K562 (cell line): ENCODE measurements at regions not wholly inside any gene's neighbourhood (a gene's known extent, or its start where the extent isn't known, plus 50 kb on each side); places are given as distances from the start of the nearest gene placed in this dataset.

Source experiments
- ATAC-seq: fragments of 200-7000 bp; cut with Tn5 transposase; 3 replicates; pipeline ENCODE4 v1.9.1; 2020; ENCODE audit warnings: moderate library complexity
- BruUV-seq: library from RNA; stranded (reverse); fragments of 400-500 nt; replicated peaks from 2 replicates; lab custom pipeline; 2021; lab: Mats Ljungman, UMichigan
- CTCF ChIA-PET: fragments of 300-600 bp; formaldehyde crosslinking; extraction: SDS; loops from one replicate; lab custom pipeline; 2021; ENCODE audit warnings: low intra/inter-chr PET ratio; lab: Yijun Ruan, JAX
- POLR2A ChIA-PET: fragments of 300-600, 350-650 bp; sonication (Branson Sonifier 250); formaldehyde crosslinking; extraction: SDS; loops from one replicate; lab custom pipeline; 2021; ENCODE audit warnings: antibody characterized with exemption, inconsistent platforms; lab: Yijun Ruan, JAX
- DNase-seq, 4 experiments: peaks; one replicate each; pipeline versions ENCODE4 v3.0.0 to v3.0.0-alpha.2; 2011 to 2018; ENCODE audit warnings: low spot score in 3 of 4, mixed read lengths in 3 of 4; ENCODE audit errors: extremely low read depth in 1 of 4
- FAIRE-seq: peaks from 2 replicates; lab custom pipeline; 2011; peaks lifted over from hg19 to GRCh38; lab: Jason Lieb, UNC
- H2AFZ ChIP-seq: 2 replicates; pipeline ENCODE4 v1.6.0; 2011; ENCODE audit warnings: low read depth, low read length, control low read depth, inconsistent platforms
- H3K27ac ChIP-seq: fragments of 200-600 bp; 3 replicates; pipeline ENCODE4 v1.8.0; 2011; ENCODE audit warnings: low read depth, mild to moderate bottlenecking, control low read depth, inconsistent platforms, low read length, moderate library complexity, mixed read lengths; ENCODE audit errors: extremely low read depth
- H3K27me3 ChIP-seq, 2 experiments: fragments of 300-600 bp in 1 of 2; 2 replicates in 1 of 2; 3 replicates in 1 of 2; pipeline versions ENCODE4 v1.6.0 to v1.8.0; 2011; ENCODE audit warnings: inconsistent platforms in 2 of 2, low read length in 2 of 2, mild to moderate bottlenecking in 1 of 2, mixed read lengths in 1 of 2, moderate library complexity in 1 of 2; ENCODE audit not compliant: control insufficient read depth in 2 of 2, insufficient read depth in 2 of 2
- H3K36me3 ChIP-seq: fragments of 300-600 bp; 3 replicates; pipeline ENCODE4 v1.8.0; 2011; ENCODE audit warnings: mild to moderate bottlenecking, low read length, inconsistent platforms; ENCODE audit not compliant: control insufficient read depth, insufficient read depth
- H3K4me1 ChIP-seq, 2 experiments: fragments of 200-600 bp in 1 of 2; replicated peaks in 1 of 2; 2 replicates in 1 of 2; 3 replicates in 1 of 2; pipeline versions ENCODE4 v1.5.1 to v1.8.0; 2011; ENCODE audit warnings: inconsistent platforms in 2 of 2, low read length in 2 of 2, mild to moderate bottlenecking in 1 of 2, mixed read lengths in 1 of 2, moderate library complexity in 1 of 2; ENCODE audit not compliant: control insufficient read depth in 2 of 2, insufficient read depth in 2 of 2
- H3K4me2 ChIP-seq: 2 replicates; pipeline ENCODE4 v1.6.1; 2011; ENCODE audit warnings: low read length, control low read depth, inconsistent platforms, mixed read lengths; ENCODE audit not compliant: insufficient read depth
- H3K4me3 ChIP-seq: fragments of 200-600 bp; sonication (generic), shearing (Covaris generic); 2 replicates; pipeline ENCODE4 v1.5.1; 2016; ENCODE audit warnings: control low read depth, inconsistent platforms
- H3K79me2 ChIP-seq: fragments of 200-600 bp; 3 replicates; pipeline ENCODE4 v1.8.0; 2011; ENCODE audit warnings: low read length, inconsistent platforms; ENCODE audit not compliant: control insufficient read depth, insufficient read depth
- H3K9ac ChIP-seq, 2 experiments: 2 replicates each; pipeline versions ENCODE4 v1.6.0 to v1.6.1; 2011; ENCODE audit warnings: low read depth in 2 of 2, low read length in 2 of 2, control low read depth in 1 of 2, inconsistent platforms in 1 of 2, mild to moderate bottlenecking in 1 of 2, mixed read lengths in 1 of 2; ENCODE audit not compliant: insufficient read depth in 1 of 2
- H3K9me1 ChIP-seq: one replicate; pipeline ENCODE4 v1.6.0; 2011; ENCODE audit warnings: inconsistent platforms, mild to moderate bottlenecking, low read length, moderate library complexity; ENCODE audit not compliant: control insufficient read depth, insufficient read depth
- H3K9me3 ChIP-seq: replicated peaks from 2 replicates; pipeline ENCODE4 v1.5.1; 2011; ENCODE audit warnings: low read depth, low read length, inconsistent platforms; ENCODE audit not compliant: control insufficient read depth, insufficient read depth
- H4K20me1 ChIP-seq: replicated peaks from 2 replicates; pipeline ENCODE4 v1.6.1; 2011; ENCODE audit warnings: low read length, inconsistent platforms, mixed read lengths; ENCODE audit not compliant: control insufficient read depth, insufficient read depth
- THRAP3 ChIP-seq: fragments of 450-650 bp; IDR thresholded peaks from 2 replicates; pipeline ENCODE4 v1.6.1; 2016; ENCODE audit warnings: mild to moderate bottlenecking, inconsistent platforms, borderline replicate concordance
- ZNF140 ChIP-seq: fragments of 250-450 bp; sonication (Bioruptor Pico); IDR thresholded peaks from 2 replicates; pipeline ENCODE4 v1.8.0; 2021; ENCODE audit warnings: moderate library complexity, mild to moderate bottlenecking, inconsistent platforms
- ZNF224 ChIP-seq: sonication (generic); formaldehyde crosslinking; IDR thresholded peaks from 2 replicates; pipeline ENCODE4 v1.8.0; 2022; ENCODE audit warnings: mild to moderate bottlenecking, missing genetic modification reagents
- WGBS: fragments of 100-300 bp; shearing (Covaris generic); methylation state at CpG from one replicate; pipeline ENCODE4 v1.1.6; 2016; ENCODE audit warnings: low coverage, mixed read lengths; ENCODE audit not compliant: insufficient coverage; ENCODE audit errors: missing lambda C conversion rate; 5-methylcytosine and 5-hydroxymethylcytosine counted together
- in situ Hi-C: fragments of 300-500 bp; cut with MboI; formaldehyde crosslinking; loops from 4 replicates; pipeline ENCODE4 v1.15.0; 2018; ENCODE audit warnings: inconsistent platforms, mixed read lengths
- intact Hi-C: fragments of 100-400 bp; cut with micrococcal nuclease; formaldehyde crosslinking; loops from 2 replicates; pipeline ENCODE4 v1.14.2; 2022
- TF ChIP-seq, protein P1 (sequence below): fragments of 150-350 bp; IDR thresholded peaks from 2 replicates; pipeline ENCODE4 v1.6.1; 2014; ENCODE audit warnings: low read depth, mild to moderate bottlenecking, low read length, borderline replicate concordance
- TF ChIP-seq, protein P2 (sequence below): fragments of 450-650 bp; conservative IDR thresholded peaks from 2 replicates; pipeline ENCODE4 v1.6.1; 2016; ENCODE audit warnings: missing genetic modification characterization, low read depth, mild to moderate bottlenecking, missing compliant biosample characterization, moderate library complexity
- TF ChIP-seq, protein P3 (sequence below): fragments of 250-450 bp; sonication (Bioruptor Pico); IDR thresholded peaks from 2 replicates; pipeline ENCODE4 v1.4.0; 2020; ENCODE audit warnings: mild to moderate bottlenecking, moderate library complexity
- TF ChIP-seq, protein P4 (sequence below): fragments of 250-450 bp; sonication (Bioruptor Pico); IDR thresholded peaks from 2 replicates; pipeline ENCODE4 v1.6.1; 2021; ENCODE audit warnings: mild to moderate bottlenecking
- TF ChIP-seq, protein P5 (sequence below): fragments of 250-450 bp; sonication (Bioruptor Pico); IDR thresholded peaks from 2 replicates; pipeline ENCODE4 v1.5.0; 2020; ENCODE audit warnings: mild to moderate bottlenecking, borderline replicate concordance
- TF ChIP-seq, protein P6 (sequence below), 2 experiments: fragments of 450-650 bp; conservative IDR thresholded peaks; 2 replicates each; pipeline ENCODE4 v1.6.1; 2017; ENCODE audit warnings: mild to moderate bottlenecking in 2 of 2, moderate library complexity in 2 of 2

DNA sequence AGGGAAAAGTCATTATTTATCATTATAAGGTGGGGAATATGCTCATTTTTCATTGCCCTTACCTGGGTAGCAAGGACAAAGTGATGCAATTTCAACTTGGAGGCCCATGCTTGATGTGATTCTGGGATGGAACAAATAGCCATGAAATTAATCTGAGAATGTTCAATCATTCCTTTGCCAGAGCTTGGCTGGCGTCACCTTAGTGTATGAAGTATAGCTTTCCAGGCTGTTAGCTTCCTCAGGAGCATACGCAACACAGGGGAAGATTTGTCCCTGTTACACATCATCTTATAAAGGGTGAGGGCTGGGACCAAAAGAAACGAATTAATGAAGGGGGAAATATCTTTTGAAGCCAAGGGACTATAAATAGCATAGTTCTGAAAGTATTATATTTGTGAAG lies 91.4 kb upstream of the DEPDC1 start:
- CTCF ChIA-PET = no interaction called here
- H3K4me2 ChIP-seq = no peak overlapping the region
- intact Hi-C loops = no loop called here
- H3K9ac ChIP-seq = no peak overlapping the region
- no peak overlapping the region for H3K4me3 ChIP-seq
- POLR2A ChIA-PET = no interaction called here
- DNase-seq (no peak), ATAC-seq (no peak), FAIRE-seq (no peak)
- BruUV-seq = no TSS peak
- in situ Hi-C loops = no loop called here
- no peak overlapping the region for H3K27ac ChIP-seq
- no peaks in the 10 kb centered on the region for H3K79me2 ChIP-seq
- H2AFZ ChIP-seq = no peak overlapping the region
- H3K9me1 ChIP-seq = no peaks in the 10 kb centered on the region
- 11% methylated on average over 3 of the region's 3 CpGs for WGBS
- no peaks in the 10 kb centered on the region for H4K20me1 ChIP-seq
- H3K9me3 ChIP-seq = 0 out of 2 replicates have a peak, but pooled peaks cover 2% of the 10 kb centered on the region
- H3K4me1 ChIP-seq = no peaks in the 10 kb centered on the region
- H3K36me3 ChIP-seq = no peaks in the 10 kb centered on the region
- no peaks in the 10 kb centered on the region for H3K27me3 ChIP-seq
- TF ChIP-seq, protein P1, sequence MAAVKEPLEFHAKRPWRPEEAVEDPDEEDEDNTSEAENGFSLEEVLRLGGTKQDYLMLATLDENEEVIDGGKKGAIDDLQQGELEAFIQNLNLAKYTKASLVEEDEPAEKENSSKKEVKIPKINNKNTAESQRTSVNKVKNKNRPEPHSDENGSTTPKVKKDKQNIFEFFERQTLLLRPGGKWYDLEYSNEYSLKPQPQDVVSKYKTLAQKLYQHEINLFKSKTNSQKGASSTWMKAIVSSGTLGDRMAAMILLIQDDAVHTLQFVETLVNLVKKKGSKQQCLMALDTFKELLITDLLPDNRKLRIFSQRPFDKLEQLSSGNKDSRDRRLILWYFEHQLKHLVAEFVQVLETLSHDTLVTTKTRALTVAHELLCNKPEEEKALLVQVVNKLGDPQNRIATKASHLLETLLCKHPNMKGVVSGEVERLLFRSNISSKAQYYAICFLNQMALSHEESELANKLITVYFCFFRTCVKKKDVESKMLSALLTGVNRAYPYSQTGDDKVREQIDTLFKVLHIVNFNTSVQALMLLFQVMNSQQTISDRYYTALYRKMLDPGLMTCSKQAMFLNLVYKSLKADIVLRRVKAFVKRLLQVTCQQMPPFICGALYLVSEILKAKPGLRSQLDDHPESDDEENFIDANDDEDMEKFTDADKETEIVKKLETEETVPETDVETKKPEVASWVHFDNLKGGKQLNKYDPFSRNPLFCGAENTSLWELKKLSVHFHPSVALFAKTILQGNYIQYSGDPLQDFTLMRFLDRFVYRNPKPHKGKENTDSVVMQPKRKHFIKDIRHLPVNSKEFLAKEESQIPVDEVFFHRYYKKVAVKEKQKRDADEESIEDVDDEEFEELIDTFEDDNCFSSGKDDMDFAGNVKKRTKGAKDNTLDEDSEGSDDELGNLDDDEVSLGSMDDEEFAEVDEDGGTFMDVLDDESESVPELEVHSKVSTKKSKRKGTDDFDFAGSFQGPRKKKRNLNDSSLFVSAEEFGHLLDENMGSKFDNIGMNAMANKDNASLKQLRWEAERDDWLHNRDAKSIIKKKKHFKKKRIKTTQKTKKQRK = no peak
- TF ChIP-seq THRAP3 (no peak), ZNF140 (no peak), ZNF224 (no peak)
- TF ChIP-seq, protein P2, sequence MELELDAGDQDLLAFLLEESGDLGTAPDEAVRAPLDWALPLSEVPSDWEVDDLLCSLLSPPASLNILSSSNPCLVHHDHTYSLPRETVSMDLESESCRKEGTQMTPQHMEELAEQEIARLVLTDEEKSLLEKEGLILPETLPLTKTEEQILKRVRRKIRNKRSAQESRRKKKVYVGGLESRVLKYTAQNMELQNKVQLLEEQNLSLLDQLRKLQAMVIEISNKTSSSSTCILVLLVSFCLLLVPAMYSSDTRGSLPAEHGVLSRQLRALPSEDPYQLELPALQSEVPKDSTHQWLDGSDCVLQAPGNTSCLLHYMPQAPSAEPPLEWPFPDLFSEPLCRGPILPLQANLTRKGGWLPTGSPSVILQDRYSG (tag) = no peak
- TF ChIP-seq, protein P3, sequence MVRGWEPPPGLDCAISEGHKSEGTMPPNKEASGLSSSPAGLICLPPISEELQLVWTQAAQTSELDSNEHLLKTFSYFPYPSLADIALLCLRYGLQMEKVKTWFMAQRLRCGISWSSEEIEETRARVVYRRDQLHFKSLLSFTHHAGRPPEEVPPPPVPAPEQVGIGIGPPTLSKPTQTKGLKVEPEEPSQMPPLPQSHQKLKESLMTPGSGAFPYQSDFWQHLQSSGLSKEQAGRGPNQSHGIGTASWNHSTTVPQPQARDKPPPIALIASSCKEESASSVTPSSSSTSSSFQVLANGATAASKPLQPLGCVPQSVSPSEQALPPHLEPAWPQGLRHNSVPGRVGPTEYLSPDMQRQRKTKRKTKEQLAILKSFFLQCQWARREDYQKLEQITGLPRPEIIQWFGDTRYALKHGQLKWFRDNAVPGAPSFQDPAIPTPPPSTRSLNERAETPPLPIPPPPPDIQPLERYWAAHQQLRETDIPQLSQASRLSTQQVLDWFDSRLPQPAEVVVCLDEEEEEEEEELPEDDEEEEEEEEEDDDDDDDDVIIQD (CRISPR knock-in tag) = no peak
- TF ChIP-seq, protein P4, sequence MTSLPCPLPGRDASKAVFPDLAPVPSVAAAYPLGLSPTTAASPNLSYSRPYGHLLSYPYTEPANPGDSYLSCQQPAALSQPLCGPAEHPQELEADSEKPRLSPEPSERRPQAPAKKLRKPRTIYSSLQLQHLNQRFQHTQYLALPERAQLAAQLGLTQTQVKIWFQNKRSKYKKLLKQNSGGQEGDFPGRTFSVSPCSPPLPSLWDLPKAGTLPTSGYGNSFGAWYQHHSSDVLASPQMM (CRISPR knock-in tag) = no peak
- TF ChIP-seq, protein P5, sequence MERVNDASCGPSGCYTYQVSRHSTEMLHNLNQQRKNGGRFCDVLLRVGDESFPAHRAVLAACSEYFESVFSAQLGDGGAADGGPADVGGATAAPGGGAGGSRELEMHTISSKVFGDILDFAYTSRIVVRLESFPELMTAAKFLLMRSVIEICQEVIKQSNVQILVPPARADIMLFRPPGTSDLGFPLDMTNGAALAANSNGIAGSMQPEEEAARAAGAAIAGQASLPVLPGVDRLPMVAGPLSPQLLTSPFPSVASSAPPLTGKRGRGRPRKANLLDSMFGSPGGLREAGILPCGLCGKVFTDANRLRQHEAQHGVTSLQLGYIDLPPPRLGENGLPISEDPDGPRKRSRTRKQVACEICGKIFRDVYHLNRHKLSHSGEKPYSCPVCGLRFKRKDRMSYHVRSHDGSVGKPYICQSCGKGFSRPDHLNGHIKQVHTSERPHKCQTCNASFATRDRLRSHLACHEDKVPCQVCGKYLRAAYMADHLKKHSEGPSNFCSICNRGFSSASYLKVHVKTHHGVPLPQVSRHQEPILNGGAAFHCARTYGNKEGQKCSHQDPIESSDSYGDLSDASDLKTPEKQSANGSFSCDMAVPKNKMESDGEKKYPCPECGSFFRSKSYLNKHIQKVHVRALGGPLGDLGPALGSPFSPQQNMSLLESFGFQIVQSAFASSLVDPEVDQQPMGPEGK = no peak
- TF ChIP-seq, protein P6, sequence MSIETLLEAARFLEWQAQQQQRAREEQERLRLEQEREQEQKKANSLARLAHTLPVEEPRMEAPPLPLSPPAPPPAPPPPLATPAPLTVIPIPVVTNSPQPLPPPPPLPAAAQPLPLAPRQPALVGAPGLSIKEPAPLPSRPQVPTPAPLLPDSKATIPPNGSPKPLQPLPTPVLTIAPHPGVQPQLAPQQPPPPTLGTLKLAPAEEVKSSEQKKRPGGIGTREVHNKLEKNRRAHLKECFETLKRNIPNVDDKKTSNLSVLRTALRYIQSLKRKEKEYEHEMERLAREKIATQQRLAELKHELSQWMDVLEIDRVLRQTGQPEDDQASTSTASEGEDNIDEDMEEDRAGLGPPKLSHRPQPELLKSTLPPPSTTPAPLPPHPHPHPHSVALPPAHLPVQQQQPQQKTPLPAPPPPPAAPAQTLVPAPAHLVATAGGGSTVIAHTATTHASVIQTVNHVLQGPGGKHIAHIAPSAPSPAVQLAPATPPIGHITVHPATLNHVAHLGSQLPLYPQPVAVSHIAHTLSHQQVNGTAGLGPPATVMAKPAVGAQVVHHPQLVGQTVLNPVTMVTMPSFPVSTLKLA (conservative IDR thresholded peaks at IDR 0.05) = no peak
